Trophoblast cell (in vitro differentiated cells and primary cell): ENCODE measurements at regions not wholly inside any gene's neighbourhood (a gene's known extent, or its start where the extent isn't known, plus 50 kb on each side); places are given as distances from the start of the nearest gene placed in this dataset.

Source experiments
- DNase-seq, 2 donors: peaks; one replicate each; pipeline ENCODE4 v3.0.0-alpha.2; 2016
- H2AFZ ChIP-seq: 2 replicates; pipeline ENCODE4 v1.6.1; 2013; ENCODE audit warnings: low read length, moderate library complexity, mild to moderate bottlenecking; ENCODE audit not compliant: insufficient read depth, poor library complexity
- H2AK5ac ChIP-seq: 2 replicates; pipeline ENCODE4 v1.6.1; 2013; ENCODE audit warnings: mild to moderate bottlenecking, low read length
- H2BK120ac ChIP-seq: 2 replicates; pipeline ENCODE4 v1.6.1; 2013; ENCODE audit warnings: low read length, mild to moderate bottlenecking, moderate library complexity; ENCODE audit not compliant: insufficient read depth, poor library complexity
- H2BK12ac ChIP-seq: 2 replicates; pipeline ENCODE4 v1.6.1; 2013; ENCODE audit warnings: mild to moderate bottlenecking, low read length, moderate library complexity
- H2BK5ac ChIP-seq: 2 replicates; pipeline ENCODE4 v1.6.1; 2013; ENCODE audit warnings: low read length, low read depth, moderate library complexity, mild to moderate bottlenecking; ENCODE audit not compliant: poor library complexity
- H3K14ac ChIP-seq: 2 replicates; pipeline ENCODE4 v1.6.1; 2013; ENCODE audit warnings: mild to moderate bottlenecking, low read length
- H3K18ac ChIP-seq: 2 replicates; pipeline ENCODE4 v1.6.1; 2013; ENCODE audit warnings: mild to moderate bottlenecking, low read length
- H3K23ac ChIP-seq: 2 replicates; pipeline ENCODE4 v1.6.1; 2013; ENCODE audit warnings: low read length
- H3K27ac ChIP-seq: 2 replicates; pipeline ENCODE4 v1.5.1; 2013; ENCODE audit warnings: low read depth, mild to moderate bottlenecking, inconsistent platforms, low read length, moderate library complexity
- H3K27me3 ChIP-seq: 2 replicates; pipeline ENCODE4 v1.6.1; 2013; ENCODE audit warnings: inconsistent platforms, mild to moderate bottlenecking, low read length, moderate library complexity; ENCODE audit not compliant: insufficient read depth
- H3K36me3 ChIP-seq, 2 experiments: 1 replicate in 1 of 2; 2 replicates in 1 of 2; pipeline ENCODE4 v1.6.1; 2013; ENCODE audit warnings: low read length in 2 of 2, mild to moderate bottlenecking in 2 of 2, moderate library complexity in 1 of 2; ENCODE audit not compliant: insufficient read depth in 2 of 2, control insufficient read depth in 1 of 2
- H3K4ac ChIP-seq: 2 replicates; pipeline ENCODE4 v1.6.1; 2013; ENCODE audit warnings: low read depth, mild to moderate bottlenecking, low read length, moderate library complexity
- H3K4me1 ChIP-seq, 2 experiments: 1 replicate in 1 of 2; 2 replicates in 1 of 2; pipeline ENCODE4 v1.6.1; 2013; ENCODE audit warnings: low read length in 2 of 2, mild to moderate bottlenecking in 2 of 2, moderate library complexity in 1 of 2; ENCODE audit not compliant: insufficient read depth in 2 of 2, control insufficient read depth in 1 of 2
- H3K4me2 ChIP-seq: 2 replicates; pipeline ENCODE4 v1.6.1; 2013; ENCODE audit warnings: inconsistent platforms, mild to moderate bottlenecking, low read length, moderate library complexity
- H3K4me3 ChIP-seq: 2 replicates; pipeline ENCODE4 v1.5.1; 2013; ENCODE audit warnings: mild to moderate bottlenecking, low read depth, low read length, inconsistent platforms
- H3K79me1 ChIP-seq: one replicate; pipeline ENCODE4 v1.6.1; 2013; ENCODE audit warnings: low read length
- H3K79me2 ChIP-seq: 2 replicates; pipeline ENCODE4 v1.6.1; 2013; ENCODE audit warnings: low read length, mild to moderate bottlenecking; ENCODE audit not compliant: control insufficient read depth, insufficient read depth, poor library complexity
- H3K9ac ChIP-seq: 2 replicates; pipeline ENCODE4 v1.6.1; 2013; ENCODE audit warnings: mild to moderate bottlenecking, low read length
- H3K9me3 ChIP-seq: 2 replicates; pipeline ENCODE4 v1.6.1; 2013; ENCODE audit warnings: low read depth, mild to moderate bottlenecking, control low read depth, inconsistent platforms, low read length; ENCODE audit not compliant: insufficient read depth
- H4K12ac ChIP-seq: 2 replicates; pipeline ENCODE4 v1.6.1; 2013; ENCODE audit warnings: low read depth, mild to moderate bottlenecking, low read length, moderate library complexity
- H4K8ac ChIP-seq: 2 replicates; pipeline ENCODE4 v1.6.1; 2013; ENCODE audit warnings: low read depth, mild to moderate bottlenecking, low read length, moderate library complexity
- H4K91ac ChIP-seq: one replicate; pipeline ENCODE4 v1.6.1; 2013; ENCODE audit warnings: low read depth, mild to moderate bottlenecking, low read length, moderate library complexity
- WGBS: extraction: QIAGEN DNeasy Blood & Tissue Kit; methylation state at CpG from one replicate; pipeline ENCODE4 v1.1.7; 2013; ENCODE audit warnings: missing lambda C conversion rate; ENCODE audit not compliant: insufficient read length, insufficient coverage; ENCODE audit errors: extremely low coverage; 5-methylcytosine and 5-hydroxymethylcytosine counted together

DNA sequence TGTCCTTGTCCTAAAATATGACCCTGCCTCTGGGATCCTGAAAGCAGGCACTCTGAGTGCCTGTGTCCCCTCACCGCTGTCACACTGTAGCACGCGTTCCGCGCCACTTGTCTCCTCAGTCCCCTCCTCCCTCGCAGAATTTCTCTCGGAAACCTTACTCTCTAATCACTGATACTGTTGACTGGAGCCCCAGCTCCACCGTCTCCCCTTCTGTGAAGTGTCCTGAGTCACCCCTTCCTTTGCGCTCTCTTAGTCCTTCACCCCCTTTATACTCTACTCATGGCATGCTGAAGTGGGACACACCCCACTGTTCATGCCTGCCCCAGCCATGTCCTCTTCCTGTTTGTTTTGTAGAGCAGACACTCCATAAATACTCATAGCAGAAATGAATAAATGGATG lies 104.7 kb downstream of the ZNF664 start:
- no peak overlapping the region for H2BK12ac ChIP-seq
- H3K27ac ChIP-seq: no peak overlapping the region
- H3K14ac ChIP-seq: no peak overlapping the region
- H3K4ac ChIP-seq: no peak overlapping the region
- no peak overlapping the region for H2AFZ ChIP-seq
- H4K12ac ChIP-seq: no peak overlapping the region
- no peak overlapping the region for H3K9ac ChIP-seq
- H2AK5ac ChIP-seq: no peak overlapping the region
- H3K23ac ChIP-seq: no peak overlapping the region
- no peaks in the 10 kb centered on the region for H3K36me3 ChIP-seq
- no peak overlapping the region for H2BK5ac ChIP-seq
- no peak overlapping the region for H4K91ac ChIP-seq
- no peak overlapping the region for H3K4me2 ChIP-seq
- no peaks in the 10 kb centered on the region for H3K9me3 ChIP-seq
- no peak overlapping the region for H3K4me3 ChIP-seq
- peaks cover 7 to 13% of the 10 kb centered on the region in 2 experiments for H3K4me1 ChIP-seq
- DNase-seq: no peak
- no peaks in the 10 kb centered on the region for H3K79me2 ChIP-seq
- no CpG with 5 or more reads among the region's 9 CpGs for WGBS
- H4K8ac ChIP-seq: no peak overlapping the region
- no peaks in the 10 kb centered on the region for H3K27me3 ChIP-seq
- no peak overlapping the region for H2BK120ac ChIP-seq
- H3K79me1 ChIP-seq: no peaks in the 10 kb centered on the region
- no peak overlapping the region for H3K18ac ChIP-seq

DNA sequence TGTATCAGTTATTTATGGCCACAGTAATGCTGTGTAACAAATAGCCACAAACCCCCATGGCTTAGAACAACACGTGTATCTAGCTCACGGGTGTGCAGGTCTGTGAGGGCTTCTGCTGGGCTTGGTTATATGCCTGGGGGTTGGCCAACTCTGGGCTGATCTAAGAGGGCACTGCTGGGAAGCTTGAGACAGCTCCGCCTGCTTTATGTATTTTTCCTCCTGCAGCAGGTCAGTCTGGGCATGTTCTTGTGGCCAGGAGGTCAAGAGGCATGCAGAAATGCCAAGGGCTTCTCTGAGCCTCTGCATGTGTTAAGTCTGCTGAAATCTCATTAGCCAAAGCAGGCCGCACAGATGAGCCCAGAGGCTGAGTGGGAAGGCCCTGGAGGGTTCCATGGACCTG lies 105.8 kb downstream of the ZNF664 start:
- Histone ChIP-seq H2BK5ac (no peak overlapping the region), H3K4me3 (no peak overlapping the region), H3K4ac (no peak overlapping the region), H3K79me1 (no peaks in the 10 kb centered on the region), H3K23ac (no peak overlapping the region), H3K27me3 (no peaks in the 10 kb centered on the region), H3K36me3 (no peaks in the 10 kb centered on the region), H2AK5ac (no peak overlapping the region), H3K27ac (no peak overlapping the region), H3K79me2 (no peaks in the 10 kb centered on the region), H3K14ac (no peak overlapping the region), H3K4me2 (no peak overlapping the region), H3K9ac (no peak overlapping the region), H3K4me1 (peaks cover 7% of the 10 kb centered on the region in 2 experiments), H2BK12ac (no peak overlapping the region), H4K12ac (no peak overlapping the region), H2BK120ac (no peak overlapping the region), H3K9me3 (no peaks in the 10 kb centered on the region), H2AFZ (no peak overlapping the region), H4K8ac (no peak overlapping the region), H3K18ac (no peak overlapping the region), H4K91ac (no peak overlapping the region)
- DNase-seq: no peak
- WGBS: no CpG with 5 or more reads among the region's 4 CpGs

DNA sequence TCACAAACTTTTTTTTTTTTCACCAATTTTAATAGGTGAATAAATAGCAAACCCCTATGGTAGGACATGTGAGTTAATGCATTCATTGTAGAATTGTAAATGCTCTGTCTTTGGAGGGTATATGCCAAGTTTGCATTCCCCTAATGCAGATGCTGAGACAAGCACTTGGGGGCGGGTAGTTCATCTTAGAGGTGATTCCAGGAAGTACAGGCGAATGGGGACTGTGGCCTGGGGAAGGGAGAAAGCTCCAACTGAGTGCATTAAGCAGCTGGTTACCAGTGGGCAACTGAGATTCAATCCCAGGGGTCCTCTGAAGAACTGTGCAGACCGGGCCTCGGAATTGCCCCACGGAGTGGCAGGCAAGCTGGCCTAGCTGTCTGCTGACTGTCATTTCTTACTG lies 107.6 kb downstream of the ZNF664 start:
- Histone ChIP-seq H4K8ac (no peak overlapping the region), H4K12ac (no peak overlapping the region), H3K27ac (no peak overlapping the region), H3K4me2 (no peak overlapping the region), H2AK5ac (no peak overlapping the region), H3K14ac (no peak overlapping the region), H2AFZ (no peak overlapping the region), H3K23ac (no peak overlapping the region), H3K79me1 (no peaks in the 10 kb centered on the region), H3K18ac (no peak overlapping the region), H3K4me3 (no peak overlapping the region), H4K91ac (no peak overlapping the region), H3K4ac (no peak overlapping the region), H2BK120ac (no peak overlapping the region), H3K79me2 (no peaks in the 10 kb centered on the region), H3K27me3 (no peaks in the 10 kb centered on the region), H2BK5ac (no peak overlapping the region), H3K9me3 (no peaks in the 10 kb centered on the region), H3K4me1 (peaks cover 4 to 5% of the 10 kb centered on the region in 2 experiments), H3K9ac (no peak overlapping the region), H3K36me3 (no peaks in the 10 kb centered on the region), H2BK12ac (no peak overlapping the region)
- DNase-seq: no peak
- no CpG with 5 or more reads among the region's 5 CpGs for WGBS

DNA sequence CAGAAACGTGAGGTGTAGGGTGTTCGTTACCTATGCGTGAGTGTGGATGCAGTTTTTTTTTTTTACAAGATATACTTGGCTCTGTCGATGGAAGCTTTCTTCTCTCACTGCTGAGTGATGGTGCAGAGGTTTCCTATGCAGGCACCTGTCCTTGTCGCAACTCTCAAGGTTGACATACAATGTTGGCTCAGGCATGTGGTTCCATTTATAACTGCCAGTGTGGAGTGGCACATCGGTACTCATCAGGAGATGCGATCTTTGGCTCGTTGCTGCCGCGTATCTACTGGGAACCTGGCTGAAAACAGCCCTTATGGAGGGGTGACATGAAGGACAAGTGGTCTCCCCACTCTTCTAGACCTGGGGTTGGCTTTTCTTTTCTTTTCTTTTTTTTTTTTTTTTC lies 109.0 kb downstream of the ZNF664 start:
- H3K4ac ChIP-seq: no peak overlapping the region
- H3K14ac ChIP-seq: no peak overlapping the region
- no peak overlapping the region for H4K8ac ChIP-seq
- no peak overlapping the region for H2BK120ac ChIP-seq
- H2BK12ac ChIP-seq: no peak overlapping the region
- H3K27me3 ChIP-seq: no peaks in the 10 kb centered on the region
- H2BK5ac ChIP-seq: no peak overlapping the region
- no peaks in the 10 kb centered on the region for H3K79me1 ChIP-seq
- no peak overlapping the region for H3K18ac ChIP-seq
- no peaks in the 10 kb centered on the region for H3K36me3 ChIP-seq
- H3K4me1 ChIP-seq: peaks cover 4 to 5% of the 10 kb centered on the region in 2 experiments
- DNase-seq: no peak
- H3K4me3 ChIP-seq: no peak overlapping the region
- no peaks in the 10 kb centered on the region for H3K79me2 ChIP-seq
- H3K23ac ChIP-seq: no peak overlapping the region
- no peak overlapping the region for H2AK5ac ChIP-seq
- H4K91ac ChIP-seq: no peak overlapping the region
- H3K9ac ChIP-seq: no peak overlapping the region
- WGBS: no CpG with 5 or more reads among the region's 10 CpGs
- H3K9me3 ChIP-seq: no peaks in the 10 kb centered on the region
- H3K4me2 ChIP-seq: no peak overlapping the region
- no peak overlapping the region for H2AFZ ChIP-seq
- H3K27ac ChIP-seq: no peak overlapping the region
- no peak overlapping the region for H4K12ac ChIP-seq
